HCT116 (cell line): ENCODE measurements at regions not wholly inside any gene's neighbourhood (a gene's known extent, or its start where the extent isn't known, plus 50 kb on each side); places are given as distances from the start of the nearest gene placed in this dataset.

ENCODE experiments used
- ATAC-seq: fragments of 200-7000 bp; cut with Tn5 transposase; 2 replicates; pipeline ENCODE4 v1.9.1; 2020; ENCODE audit warnings: mild to moderate bottlenecking, moderate library complexity
- BruUV-seq: library from RNA; stranded (reverse); fragments of 400-500 nt; replicated peaks from 2 replicates; lab custom pipeline; 2021; lab: Mats Ljungman, UMichigan
- CTCF ChIA-PET: fragments of 300-600 bp; sonication (Branson Sonifier 250); formaldehyde crosslinking; loops from one replicate; lab custom pipeline; 2021; ENCODE audit warnings: antibody characterized with exemption; lab: Charles Lee
- POLR2A ChIA-PET: fragments of 300-600, 350-600 bp; sonication (Branson Sonifier 250); formaldehyde crosslinking; loops from one replicate; lab custom pipeline; 2021; ENCODE audit warnings: antibody characterized with exemption; lab: Charles Lee
- RAD21 ChIA-PET, 2 experiments: fragments of 300-600 bp; sonication (Branson Sonifier 250); formaldehyde crosslinking; loops; one replicate each; lab custom pipeline; 2023; ENCODE audit warnings: low total read pairs in 2 of 2; ENCODE audit not compliant: uncharacterized antibody in 2 of 2, unreplicated experiment in 2 of 2, low non-redundant PET in 1 of 2; lab: Charles Lee
- DNase-seq: peaks from one replicate; pipeline ENCODE4 v3.0.0-alpha.2; 2010; ENCODE audit warnings: low read depth, low spot score
- H2AFZ ChIP-seq: fragments of 200-600 bp; shearing (Covaris generic), sonication (generic); 2 replicates; pipeline ENCODE4 v1.6.1; 2017; ENCODE audit warnings: low read depth, mixed run types, mixed read lengths, antibody characterized with exemption, low read length; ENCODE audit not compliant: poor library complexity, severe bottlenecking
- H3K27ac ChIP-seq: 2 replicates; pipeline ENCODE4 v1.5.1; 2012; ENCODE audit warnings: low read depth, low read length
- H3K27me3 ChIP-seq: fragments of 200-600 bp; sonication (generic); 2 replicates; pipeline ENCODE4 v1.6.1; 2016; ENCODE audit warnings: mixed run types, low read length, mixed read lengths; ENCODE audit not compliant: insufficient read depth
- H3K36me3 ChIP-seq, 2 experiments: fragments of 200-500 bp in 1 of 2; fragments of 200-600 bp in 1 of 2; sonication (Bioruptor generic) in 1 of 2; sonication (generic) in 1 of 2; 2 replicates each; pipeline versions ENCODE4 v1.5.1 to v1.6.1; 2014 to 2016; ENCODE audit warnings: low read length in 2 of 2, inconsistent platforms in 1 of 2, mixed read lengths in 1 of 2, mixed run types in 1 of 2; ENCODE audit not compliant: insufficient read depth in 2 of 2, control insufficient read depth in 1 of 2
- H3K4me1 ChIP-seq, 2 experiments: fragments of 200-600 bp in 1 of 2; sonication (generic) in 1 of 2; 2 replicates each; pipeline versions ENCODE4 v1.5.1 to v1.6.1; 2012 to 2017; ENCODE audit warnings: low read length in 2 of 2, inconsistent platforms in 1 of 2, mild to moderate bottlenecking in 1 of 2, mixed read lengths in 1 of 2, mixed run types in 1 of 2, moderate library complexity in 1 of 2; ENCODE audit not compliant: insufficient read depth in 2 of 2, control insufficient read depth in 1 of 2
- H3K4me2 ChIP-seq: fragments of 200-600 bp; sonication (generic); 2 replicates; pipeline ENCODE4 v1.6.1; 2017; ENCODE audit warnings: mixed run types, low read length, mixed read lengths
- H3K4me3 ChIP-seq, 2 experiments: fragments of 200-600 bp in 1 of 2; sonication (generic) in 1 of 2; replicated peaks in 1 of 2; 2 replicates each; pipeline ENCODE4 v1.5.1; 2011 to 2016; ENCODE audit warnings: low read length in 2 of 2, control low read depth in 1 of 2, low read depth in 1 of 2, mild to moderate bottlenecking in 1 of 2, mixed read lengths in 1 of 2, mixed run types in 1 of 2
- H3K79me2 ChIP-seq: fragments of 200-600 bp; sonication (generic); 2 replicates; pipeline ENCODE4 v1.6.1; 2017; ENCODE audit warnings: mild to moderate bottlenecking, mixed run types, low read length, moderate library complexity, mixed read lengths; ENCODE audit not compliant: insufficient read depth
- H3K9ac ChIP-seq: fragments of 200-600 bp; sonication (generic); 2 replicates; pipeline ENCODE4 v1.6.1; 2016; ENCODE audit warnings: low read length, mixed read lengths
- H3K9me2 ChIP-seq: fragments of 200-600 bp; sonication (generic), shearing (Covaris generic); 2 replicates; pipeline ENCODE4 v1.6.1; 2017; ENCODE audit warnings: mixed run types, mild to moderate bottlenecking, moderate library complexity; ENCODE audit not compliant: insufficient read depth
- H3K9me3 ChIP-seq, 2 experiments: fragments of 200-500 bp in 1 of 2; fragments of 200-600 bp in 1 of 2; sonication (Bioruptor generic) in 1 of 2; sonication (generic) in 1 of 2; 2 replicates each; pipeline ENCODE4 v1.6.1; 2014 to 2017; ENCODE audit warnings: low read length in 2 of 2, mixed read lengths in 2 of 2, inconsistent platforms in 1 of 2, low read depth in 1 of 2, mild to moderate bottlenecking in 1 of 2, mixed run types in 1 of 2, moderate library complexity in 1 of 2; ENCODE audit not compliant: control insufficient read depth in 1 of 2, insufficient read depth in 1 of 2
- H4K20me1 ChIP-seq: fragments of 200-600 bp; sonication (generic), shearing (Covaris generic); 2 replicates; pipeline ENCODE4 v1.6.1; 2017; ENCODE audit warnings: mixed run types, mild to moderate bottlenecking, moderate library complexity; ENCODE audit not compliant: insufficient read depth
- CBX3 ChIP-seq: IDR thresholded peaks from 2 replicates; pipeline ENCODE4 v1.6.1; 2012; ENCODE audit warnings: low read depth
- EGR1 ChIP-seq: IDR thresholded peaks from 2 replicates; pipeline ENCODE4 v1.6.1; 2012; ENCODE audit warnings: low read depth
- ELF1 ChIP-seq: IDR thresholded peaks from 2 replicates; pipeline ENCODE4 v1.6.1; 2012; ENCODE audit warnings: low read depth, borderline replicate concordance
- EZH2 ChIP-seq: fragments of 200-600 bp; sonication (generic); IDR thresholded peaks from 2 replicates; pipeline ENCODE4 v1.6.1; 2017; ENCODE audit warnings: antibody characterized with exemption, mixed run types
- EZH2phosphoT487 ChIP-seq: fragments of 200-600 bp; IDR thresholded peaks from 2 replicates; pipeline ENCODE4 v1.6.1; 2018; ENCODE audit warnings: antibody characterized with exemption, borderline replicate concordance
- FOSL1 ChIP-seq: IDR thresholded peaks from 2 replicates; pipeline ENCODE4 v1.6.1; 2012; ENCODE audit warnings: low read depth
- JUND ChIP-seq: IDR thresholded peaks from 2 replicates; pipeline ENCODE4 v1.6.1; 2012
- POLR2A ChIP-seq: IDR thresholded peaks from 2 replicates; pipeline ENCODE4 v1.7.0; 2011; ENCODE audit warnings: borderline replicate concordance; ENCODE audit not compliant: insufficient read depth, insufficient read length; ENCODE audit errors: extremely low read depth
- POLR2AphosphoS5 ChIP-seq: IDR thresholded peaks from 2 replicates; pipeline ENCODE4 v1.6.1; 2011; ENCODE audit warnings: mild to moderate bottlenecking, low read depth, low read length, moderate library complexity
- RAD21 ChIP-seq: IDR thresholded peaks from 2 replicates; pipeline ENCODE4 v1.6.1; 2012; ENCODE audit warnings: low read depth, mild to moderate bottlenecking
- SIN3A ChIP-seq: IDR thresholded peaks from 2 replicates; pipeline ENCODE4 v1.6.1; 2012; ENCODE audit warnings: low read depth
- SRF ChIP-seq: IDR thresholded peaks from 2 replicates; pipeline ENCODE4 v1.6.1; 2012; ENCODE audit warnings: low read depth
- YY1 ChIP-seq: IDR thresholded peaks from 2 replicates; pipeline ENCODE4 v1.6.1; 2011; ENCODE audit warnings: low read length, low read depth, moderate library complexity, mild to moderate bottlenecking; ENCODE audit not compliant: insufficient replicate concordance; ENCODE audit errors: extremely low read depth
- ZBTB33 ChIP-seq: IDR thresholded peaks from 2 replicates; pipeline ENCODE4 v1.6.1; 2011; ENCODE audit warnings: mild to moderate bottlenecking, low read length, moderate library complexity; ENCODE audit not compliant: insufficient replicate concordance; ENCODE audit errors: extremely low read depth
- ZFX ChIP-seq: fragments of 450-650 bp; IDR thresholded peaks from 2 replicates; pipeline ENCODE4 v1.6.1; 2017
- ZNF274 ChIP-seq: fragments of 200-500 bp; sonication (Bioruptor generic); IDR thresholded peaks from 2 replicates; pipeline ENCODE4 v1.6.1; 2014; ENCODE audit warnings: mild to moderate bottlenecking, low read depth, low read length, inconsistent platforms
- intact Hi-C: fragments of 100-400 bp; cut with micrococcal nuclease; formaldehyde crosslinking; loops from 2 replicates; pipeline ENCODE4 v1.10.0; 2022
- TF ChIP-seq, protein P1 (sequence below), 3 experiments: fragments of 200-600 bp in 1 of 3; sonication (generic) in 1 of 3; IDR thresholded peaks in 2 of 3; conservative IDR thresholded peaks in 1 of 3; 2 replicates each; pipeline ENCODE4 v1.5.1; 2012 to 2017; ENCODE audit warnings: low read depth in 2 of 3, low read length in 2 of 3, antibody characterized with exemption in 1 of 3, borderline replicate concordance in 1 of 3, control low read depth in 1 of 3, mild to moderate bottlenecking in 1 of 3, mixed read lengths in 1 of 3, mixed run types in 1 of 3, moderate library complexity in 1 of 3; ENCODE audit not compliant: insufficient read depth in 1 of 3
- TF ChIP-seq, protein P2 (sequence below): IDR thresholded peaks from 2 replicates; pipeline ENCODE4 v1.6.1; 2012
- TF ChIP-seq, protein P3 (sequence below): IDR thresholded peaks from 2 replicates; pipeline ENCODE4 v1.6.1; 2012

- TF ChIP-seq, protein P1, sequence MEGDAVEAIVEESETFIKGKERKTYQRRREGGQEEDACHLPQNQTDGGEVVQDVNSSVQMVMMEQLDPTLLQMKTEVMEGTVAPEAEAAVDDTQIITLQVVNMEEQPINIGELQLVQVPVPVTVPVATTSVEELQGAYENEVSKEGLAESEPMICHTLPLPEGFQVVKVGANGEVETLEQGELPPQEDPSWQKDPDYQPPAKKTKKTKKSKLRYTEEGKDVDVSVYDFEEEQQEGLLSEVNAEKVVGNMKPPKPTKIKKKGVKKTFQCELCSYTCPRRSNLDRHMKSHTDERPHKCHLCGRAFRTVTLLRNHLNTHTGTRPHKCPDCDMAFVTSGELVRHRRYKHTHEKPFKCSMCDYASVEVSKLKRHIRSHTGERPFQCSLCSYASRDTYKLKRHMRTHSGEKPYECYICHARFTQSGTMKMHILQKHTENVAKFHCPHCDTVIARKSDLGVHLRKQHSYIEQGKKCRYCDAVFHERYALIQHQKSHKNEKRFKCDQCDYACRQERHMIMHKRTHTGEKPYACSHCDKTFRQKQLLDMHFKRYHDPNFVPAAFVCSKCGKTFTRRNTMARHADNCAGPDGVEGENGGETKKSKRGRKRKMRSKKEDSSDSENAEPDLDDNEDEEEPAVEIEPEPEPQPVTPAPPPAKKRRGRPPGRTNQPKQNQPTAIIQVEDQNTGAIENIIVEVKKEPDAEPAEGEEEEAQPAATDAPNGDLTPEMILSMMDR (IDR thresholded peaks at IDR 0.05 in 2 of 3, conservative IDR thresholded peaks at IDR 0.05 in 1 of 3; ENCODE audit: borderline replicate concordance in 1 of 3, insufficient read depth in 1 of 3, low read depth in 2 of 3, low read length in 2 of 3) = no peak
- TF ChIP-seq EZH2phosphoT487 (no peak), FOSL1 (no peak), ZFX (no peak), SIN3A (no peak), EZH2 (no peak), EGR1 (no peak), ZNF274 (no peak), RAD21 (no peak)
These were observed 69.0 kb upstream of the FAM9B start (continued) for GRCh38 chrX:9102956-9103355.

- Histone ChIP-seq H2AFZ (no peak overlapping the region), H3K4me2 (no peak overlapping the region), H3K4me3 (no peak overlapping the region), H3K9me2 (no peaks in the 10 kb centered on the region), H3K36me3 (no peaks in the 10 kb centered on the region), H3K79me2 (no peaks in the 10 kb centered on the region), H3K9ac (no peak overlapping the region), H3K9me3 (no peaks in the 10 kb centered on the region), H3K4me1 (no peaks in the 10 kb centered on the region), H3K27ac (no peak overlapping the region), H3K27me3 (no peaks in the 10 kb centered on the region), H4K20me1 (no peaks in the 10 kb centered on the region)
- intact Hi-C loops = no loop called here
- no TSS peak for BruUV-seq
- ChIA-PET POLR2A (no interaction called here), CTCF (no interaction called here), RAD21 (no interaction called here)
- no peak for DNase-seq
- TF ChIP-seq SRF (no peak), ZBTB33 (no peak), SIN3A (no peak), YY1 (no peak), ELF1 (no peak), RAD21 (no peak), POLR2AphosphoS5 (no peak), CBX3 (no peak), ZFX (no peak), POLR2A (no peak), EZH2 (no peak), JUND (no peak)
- TF ChIP-seq, protein P1 (IDR thresholded peaks at IDR 0.05 in 2 of 3, conservative IDR thresholded peaks at IDR 0.05 in 1 of 3; ENCODE audit: borderline replicate concordance in 1 of 3, insufficient read depth in 1 of 3, low read depth in 2 of 3, low read length in 2 of 3) = no peak
- TF ChIP-seq, protein P2, sequence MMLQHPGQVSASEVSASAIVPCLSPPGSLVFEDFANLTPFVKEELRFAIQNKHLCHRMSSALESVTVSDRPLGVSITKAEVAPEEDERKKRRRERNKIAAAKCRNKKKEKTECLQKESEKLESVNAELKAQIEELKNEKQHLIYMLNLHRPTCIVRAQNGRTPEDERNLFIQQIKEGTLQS = no peak
- TF ChIP-seq, protein P3, sequence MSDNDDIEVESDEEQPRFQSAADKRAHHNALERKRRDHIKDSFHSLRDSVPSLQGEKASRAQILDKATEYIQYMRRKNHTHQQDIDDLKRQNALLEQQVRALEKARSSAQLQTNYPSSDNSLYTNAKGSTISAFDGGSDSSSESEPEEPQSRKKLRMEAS = no peak
- ATAC-seq = no peak
These were observed 74.1 kb upstream of the FAM9B start for GRCh38 chrX:9108054-9108453.
